GM18861 (cell line): ENCODE measurements at regions not wholly inside any gene's neighbourhood (a gene's known extent, or its start where the extent isn't known, plus 50 kb on each side); places are given as distances from the start of the nearest gene placed in this dataset.

Experiments
- ATAC-seq: cut with Tn5 transposase; IDR thresholded peaks from one replicate; pipeline ENCODE4 v1.9.1; 2021; ENCODE audit not compliant: unreplicated experiment

- ATAC-seq, result no peak
These were observed 255.1 kb upstream of the NOX3 start for GRCh38 chr6:155710704-155711103.

DNA sequence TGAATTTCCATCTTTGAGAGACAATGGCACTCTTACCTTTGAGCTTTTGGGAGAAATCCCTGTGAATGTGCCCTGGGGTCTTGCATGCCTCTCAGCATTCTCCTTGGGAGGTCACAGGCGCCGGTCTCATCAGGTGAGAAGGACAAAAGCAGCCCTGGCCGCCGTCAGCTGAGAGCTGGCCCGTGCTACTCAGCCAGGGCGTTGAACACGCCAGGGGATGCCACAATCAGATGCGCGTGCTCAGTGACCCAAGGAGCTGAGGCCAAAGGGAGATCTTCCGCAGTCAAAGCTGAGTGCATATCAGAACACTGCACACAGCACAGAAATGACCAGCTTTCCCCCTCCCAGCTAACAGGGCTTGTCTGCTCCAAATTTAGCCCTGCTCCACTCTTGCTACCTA is 253.6 kb upstream of the NOX3 start:
- no peak for ATAC-seq

GRCh38 chr6:155708100-155708499 is 252.5 kb upstream of the NOX3 start:
- no peak for ATAC-seq

DNA sequence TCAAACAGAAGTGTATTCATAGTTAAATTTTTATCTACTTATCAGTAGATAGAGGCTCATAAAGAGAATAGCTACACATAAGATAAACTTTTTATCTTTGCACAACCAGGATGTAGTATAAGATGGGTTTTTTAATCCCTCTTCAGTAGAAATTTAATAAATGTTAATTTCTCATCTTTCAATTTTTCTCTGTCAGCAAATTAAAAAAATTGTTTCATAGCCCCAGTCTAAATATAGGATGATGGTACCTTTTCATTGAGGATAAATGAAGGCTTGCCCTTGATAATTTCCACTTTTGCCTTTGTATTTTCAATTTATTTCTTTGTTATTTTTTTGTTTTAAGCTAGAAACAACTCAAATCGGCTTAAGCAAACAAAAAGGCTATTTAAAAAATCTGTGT is 251.2 kb upstream of the NOX3 start:
- no peak for ATAC-seq

GRCh38 chr6:155706341-155706740 is 250.7 kb upstream of the NOX3 start:
- no peak for ATAC-seq

- no peak for ATAC-seq
These were observed 245.7 kb upstream of the NOX3 start for GRCh38 chr6:155701342-155701741.

DNA sequence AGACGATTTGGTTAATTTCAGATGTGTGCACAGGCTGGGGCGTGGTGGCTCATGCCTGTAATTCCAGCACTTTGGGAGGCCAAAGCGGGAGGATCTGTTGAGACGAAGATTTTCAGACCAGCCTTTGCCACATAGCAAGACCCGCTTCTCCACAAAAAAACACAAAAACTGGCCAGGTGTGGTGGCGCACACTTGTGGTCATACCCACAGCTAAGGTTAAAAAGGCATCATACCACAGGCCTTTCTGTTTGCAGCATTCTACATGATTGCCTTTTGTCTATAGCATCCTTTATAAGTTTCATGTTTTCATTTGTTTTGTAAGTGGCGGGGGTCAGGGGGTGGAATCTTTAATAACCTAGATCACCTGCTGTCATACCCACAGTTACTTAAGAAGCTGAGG is 239.9 kb upstream of the NOX3 start:
- no peak for ATAC-seq

GRCh38 chr6:155694419-155694790 is 238.8 kb upstream of the NOX3 start:
- ATAC-seq, result no peak

GRCh38 chr6:155693573-155694418 is 238.2 kb upstream of the NOX3 start:
- no peak for ATAC-seq

DNA sequence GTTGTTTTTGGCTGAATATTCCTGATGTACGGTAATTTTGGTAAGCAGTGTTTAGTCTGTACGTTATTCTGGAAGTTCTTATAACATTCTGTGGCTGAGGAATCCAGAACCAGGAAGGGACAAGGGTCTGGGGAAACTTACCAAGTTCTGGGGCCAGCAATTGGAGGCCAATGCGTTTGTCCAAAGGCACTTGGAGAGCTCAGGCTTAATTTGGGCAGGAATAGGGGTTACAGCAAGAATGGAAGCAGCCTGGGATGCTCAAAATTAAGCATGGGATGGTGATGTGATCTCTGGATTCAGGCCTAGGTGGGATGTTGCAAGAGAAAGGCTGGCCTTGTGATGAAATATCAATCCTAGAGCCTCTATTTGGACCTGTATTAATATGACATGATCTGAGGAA is 235.2 kb upstream of the NOX3 start:
- no peak for ATAC-seq

GRCh38 chr6:155687645-155688044 is 232.0 kb upstream of the NOX3 start:
- ATAC-seq, result no peak

- ATAC-seq, result no peak
These were observed 229.0 kb upstream of the NOX3 start for GRCh38 chr6:155684416-155685196.

DNA sequence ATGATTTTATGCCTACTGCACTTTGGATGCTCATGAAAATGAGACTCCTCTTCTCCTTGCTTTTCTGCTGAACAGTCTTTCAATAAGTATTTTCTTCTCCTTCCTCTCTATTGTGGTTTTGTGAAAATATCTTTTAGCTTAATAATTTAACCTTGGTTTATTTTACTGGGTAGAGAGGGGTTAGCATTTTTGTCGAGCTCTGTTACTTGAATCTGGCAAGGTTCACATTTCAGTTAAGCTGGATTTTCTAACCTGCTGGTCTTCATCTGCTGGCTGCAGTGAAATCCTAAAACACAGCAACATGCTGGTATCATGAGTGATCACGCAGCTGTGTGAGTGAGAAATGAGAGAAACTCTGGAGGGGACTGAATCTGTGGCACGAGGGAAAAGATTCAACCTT is 222.7 kb upstream of the NOX3 start:
- no peak for ATAC-seq

DNA sequence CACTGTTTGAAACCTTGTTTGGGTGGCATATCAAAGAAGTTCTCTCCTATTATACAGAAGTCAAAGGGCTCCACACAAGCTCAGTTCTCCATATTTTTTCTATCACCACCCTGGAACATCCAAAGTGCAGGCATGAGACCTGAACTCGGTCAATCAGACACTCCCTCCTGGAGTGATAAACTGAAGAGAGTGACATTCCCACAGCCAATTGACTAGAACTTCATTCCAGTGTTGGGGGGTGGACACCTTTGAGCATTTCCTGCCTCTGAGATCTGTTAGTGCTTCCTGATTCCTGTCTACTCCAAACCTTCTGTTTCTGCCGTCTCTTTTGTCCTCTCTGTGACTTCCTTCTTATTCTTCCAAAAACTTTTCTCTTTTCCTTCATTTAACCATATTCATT is 220.7 kb upstream of the NOX3 start:
- no peak for ATAC-seq

DNA sequence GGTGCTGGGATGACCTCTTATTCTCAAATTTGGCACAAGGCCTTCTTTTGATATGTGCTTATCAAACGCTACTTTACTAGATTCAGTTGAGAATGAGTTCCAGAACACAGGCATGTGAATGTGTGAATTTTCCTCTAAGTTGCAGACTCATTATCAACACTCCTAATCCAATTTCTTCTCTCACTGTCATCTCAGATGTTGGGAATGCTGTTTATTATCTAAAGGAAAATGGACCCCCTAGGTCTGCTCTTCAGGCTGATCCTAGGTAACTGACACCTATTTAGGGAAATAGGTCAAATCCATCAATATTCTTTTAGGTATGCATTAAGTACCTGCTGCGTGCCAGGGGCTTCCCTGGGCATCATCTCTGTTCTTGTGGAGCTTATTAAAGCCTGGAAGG is 215.0 kb upstream of the NOX3 start:
- ATAC-seq, result no peak

DNA sequence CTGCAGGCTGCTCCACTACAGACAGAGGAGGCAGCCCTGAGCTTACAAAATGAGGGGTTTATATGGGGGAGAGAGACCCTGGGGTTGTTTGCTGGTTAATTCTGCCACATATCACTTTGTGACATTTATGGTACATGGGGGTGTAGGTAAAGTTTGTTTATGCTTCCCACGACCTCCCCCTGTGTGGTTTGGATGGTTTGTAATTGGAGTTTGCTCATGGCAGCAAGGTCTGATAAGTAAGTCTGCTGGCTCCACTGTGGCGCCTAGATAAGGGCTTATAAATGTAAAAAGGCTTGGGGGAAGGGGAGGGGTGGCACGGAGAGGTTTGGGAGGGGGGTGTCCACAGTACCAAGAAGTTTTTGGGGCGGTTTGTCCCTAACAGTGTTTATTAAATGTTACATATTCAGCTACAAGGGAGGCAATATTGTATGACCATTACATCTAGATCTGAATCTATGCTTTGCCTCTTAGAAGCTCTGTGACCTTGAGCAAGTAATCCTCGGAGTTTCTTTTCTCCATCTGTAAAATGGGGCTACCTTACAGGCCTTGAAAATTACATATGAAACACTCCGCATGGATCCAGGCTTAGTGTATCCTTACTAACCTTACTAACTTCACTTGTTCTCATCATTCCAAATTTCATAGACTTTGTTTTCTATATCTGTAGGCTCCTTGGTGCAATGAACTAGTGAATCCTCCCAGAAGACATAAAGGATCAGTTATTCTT is 204.8 kb upstream of the NOX3 start:
- no peak for ATAC-seq

GRCh38 chr6:155656024-155656423 is 200.4 kb upstream of the NOX3 start:
- no peak for ATAC-seq

GRCh38 chr6:155654474-155654873 is 198.8 kb upstream of the NOX3 start:
- no peak for ATAC-seq

- no peak for ATAC-seq
These were observed 192.7 kb upstream of the NOX3 start for GRCh38 chr6:155648301-155648700.

GRCh38 chr6:155647354-155647753 is 191.7 kb upstream of the NOX3 start:
- no peak for ATAC-seq

- ATAC-seq, result no peak
These were observed 190.8 kb upstream of the NOX3 start for GRCh38 chr6:155646443-155646842.

- ATAC-seq, result no peak
These were observed 189.7 kb upstream of the NOX3 start for GRCh38 chr6:155645325-155645724.
